ENCODE measurements at regions not wholly inside any gene's neighbourhood (a gene's known extent, or its start where the extent isn't known, plus 50 kb on each side); places are given as distances from the start of the nearest gene placed in this dataset.

DNA sequence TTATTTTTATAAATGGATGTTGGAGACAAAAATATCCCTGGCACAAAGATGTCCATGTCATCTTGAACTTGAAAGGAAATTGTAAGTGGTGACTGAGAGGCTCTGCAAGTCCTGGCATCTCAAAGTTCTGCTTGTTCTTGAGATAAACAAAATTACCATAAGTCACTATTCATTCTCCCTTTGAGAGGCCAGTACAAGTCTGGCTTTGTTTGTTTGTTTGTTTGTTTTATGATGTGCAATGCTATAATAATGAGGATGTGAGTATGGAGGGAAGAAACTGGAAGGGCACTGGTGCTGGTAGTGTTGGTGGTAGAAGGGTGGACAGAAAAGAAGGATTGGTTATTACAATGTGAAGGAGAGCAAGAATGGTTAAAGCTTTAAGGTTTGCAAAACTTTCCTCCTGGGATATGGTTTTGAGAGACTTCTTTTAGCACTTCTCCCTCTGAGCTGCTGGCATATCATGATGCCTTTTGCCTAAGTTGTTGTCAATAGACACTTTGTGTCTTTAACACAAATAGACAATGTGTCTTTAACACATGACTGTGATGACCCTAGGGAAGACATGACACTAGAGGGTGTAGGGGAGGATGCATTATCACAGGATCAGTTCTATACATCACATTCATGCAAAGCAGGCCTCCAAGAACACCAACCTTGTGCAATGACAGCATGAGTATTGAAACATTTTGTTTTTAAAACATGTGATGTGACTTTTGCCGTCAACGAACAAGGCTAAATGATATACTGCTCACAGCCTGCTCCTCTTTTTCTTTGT, 880.5 kb upstream of the GOT2 start:
- TF ChIP-seq EZH2 (optimal IDR thresholded peaks at IDR 0.05; ENCODE audit: low read depth, low read length) = no peak
- TF ChIP-seq, protein P1, sequence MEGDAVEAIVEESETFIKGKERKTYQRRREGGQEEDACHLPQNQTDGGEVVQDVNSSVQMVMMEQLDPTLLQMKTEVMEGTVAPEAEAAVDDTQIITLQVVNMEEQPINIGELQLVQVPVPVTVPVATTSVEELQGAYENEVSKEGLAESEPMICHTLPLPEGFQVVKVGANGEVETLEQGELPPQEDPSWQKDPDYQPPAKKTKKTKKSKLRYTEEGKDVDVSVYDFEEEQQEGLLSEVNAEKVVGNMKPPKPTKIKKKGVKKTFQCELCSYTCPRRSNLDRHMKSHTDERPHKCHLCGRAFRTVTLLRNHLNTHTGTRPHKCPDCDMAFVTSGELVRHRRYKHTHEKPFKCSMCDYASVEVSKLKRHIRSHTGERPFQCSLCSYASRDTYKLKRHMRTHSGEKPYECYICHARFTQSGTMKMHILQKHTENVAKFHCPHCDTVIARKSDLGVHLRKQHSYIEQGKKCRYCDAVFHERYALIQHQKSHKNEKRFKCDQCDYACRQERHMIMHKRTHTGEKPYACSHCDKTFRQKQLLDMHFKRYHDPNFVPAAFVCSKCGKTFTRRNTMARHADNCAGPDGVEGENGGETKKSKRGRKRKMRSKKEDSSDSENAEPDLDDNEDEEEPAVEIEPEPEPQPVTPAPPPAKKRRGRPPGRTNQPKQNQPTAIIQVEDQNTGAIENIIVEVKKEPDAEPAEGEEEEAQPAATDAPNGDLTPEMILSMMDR (IDR thresholded peaks at IDR 0.05; ENCODE audit: low read length) = no peak
- TF ChIP-seq EZH2phosphoT487 (IDR thresholded peaks at IDR 0.05; ENCODE audit: low read length) = no peak
